Femur (tissue), 1 donor: ENCODE measurements at regions not wholly inside any gene's neighbourhood (a gene's known extent, or its start where the extent isn't known, plus 50 kb on each side); places are given as distances from the start of the nearest gene placed in this dataset.

Experiments
- DNase-seq: peaks from one replicate; pipeline ENCODE4 v3.0.0-alpha.2; 2017

GRCh38 chr4:101563126-101563525 lies 215.8 kb upstream of the PPP3CA start:
- no peak for DNase-seq

DNA sequence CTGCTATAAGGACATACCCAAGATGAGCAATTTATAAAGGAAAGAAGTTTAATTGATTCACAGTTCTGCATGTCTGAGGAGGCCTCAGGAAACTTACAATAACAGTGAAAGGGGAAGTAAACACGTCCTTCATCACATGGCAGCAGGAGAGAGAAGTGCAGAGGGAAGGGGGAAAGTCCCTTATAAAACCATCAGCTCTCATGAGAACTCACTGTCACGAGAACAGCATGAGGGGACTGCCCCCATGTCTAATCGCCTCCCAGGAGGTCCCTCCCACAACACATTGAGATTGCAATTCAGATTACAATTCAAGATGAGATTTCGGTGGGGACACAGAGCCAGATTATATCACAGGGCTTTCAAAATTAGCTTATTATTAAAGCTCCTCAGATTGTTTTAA lies 209.5 kb upstream of the PPP3CA start:
- DNase-seq: no peak

DNA sequence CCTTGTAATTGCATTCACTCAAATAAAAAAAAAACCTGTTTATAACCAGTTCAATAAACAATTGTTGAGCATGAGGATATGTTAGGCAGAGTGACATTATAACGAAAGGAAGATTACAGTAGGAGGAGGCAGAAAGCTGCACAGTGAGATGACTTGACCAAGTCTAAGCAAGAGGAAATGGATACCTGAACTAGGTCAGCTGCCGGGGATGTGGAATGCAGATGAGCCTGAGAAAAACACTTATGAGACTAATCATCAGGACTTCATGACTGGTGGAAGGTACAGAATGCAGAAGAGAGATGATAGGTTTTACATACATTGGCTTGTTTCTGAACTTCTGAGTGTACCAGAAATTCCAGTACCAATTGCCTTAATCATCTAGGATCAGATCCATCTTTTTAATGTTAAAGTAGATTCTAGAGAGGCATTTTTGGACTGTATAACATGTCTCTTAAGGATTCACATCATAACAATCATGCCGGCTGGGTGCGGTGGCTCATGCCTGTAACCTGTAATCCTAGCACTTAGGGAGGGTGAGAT lies 208.1 kb upstream of the PPP3CA start:
- no peak for DNase-seq

- DNase-seq: no peak
Observed at GRCh38 chr4:101540336-101540735, 193.0 kb upstream of the PPP3CA start.

DNA sequence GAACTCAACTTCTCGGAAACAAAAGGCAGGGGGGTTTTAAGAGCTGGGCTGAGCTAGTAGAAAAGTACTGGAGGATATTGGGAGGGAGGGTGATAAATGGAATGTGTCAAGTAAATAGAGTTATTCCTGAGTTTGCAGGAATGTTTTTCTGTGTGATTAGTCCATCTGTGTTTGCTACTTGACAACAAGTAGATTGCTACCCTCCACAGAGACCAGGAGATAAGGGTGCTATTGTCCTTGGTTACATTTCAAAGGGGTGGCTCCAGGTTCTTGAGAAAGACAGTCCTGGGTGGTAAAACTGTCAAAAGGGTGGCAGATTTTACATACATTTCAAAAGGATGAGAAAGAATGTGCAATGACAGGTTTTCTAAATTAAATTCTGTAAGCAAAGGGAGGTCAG lies 181.2 kb upstream of the PPP3CA start:
- no peak for DNase-seq

DNA sequence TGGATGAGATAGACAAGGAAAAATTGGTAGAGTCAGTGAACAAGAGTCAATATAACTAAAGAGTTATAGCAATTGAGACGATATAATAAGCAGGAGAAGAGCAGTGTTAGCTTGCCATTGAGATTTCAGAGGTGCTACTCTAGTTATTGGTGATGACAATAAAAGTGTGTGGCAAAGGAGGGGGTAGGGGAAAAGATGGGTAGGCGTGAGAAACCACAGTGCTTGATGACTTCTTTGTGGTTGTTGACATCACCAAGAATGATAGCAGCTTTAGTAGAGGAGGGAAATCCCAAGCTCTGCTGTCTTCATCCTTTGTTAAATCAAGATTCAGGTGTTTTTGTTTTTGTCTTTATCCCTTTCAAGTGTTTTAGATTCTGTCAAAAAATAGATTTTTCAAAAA lies 179.9 kb upstream of the PPP3CA start:
- DNase-seq: no peak

GRCh38 chr4:101515566-101515965 lies 168.2 kb upstream of the PPP3CA start:
- DNase-seq: no peak

DNA sequence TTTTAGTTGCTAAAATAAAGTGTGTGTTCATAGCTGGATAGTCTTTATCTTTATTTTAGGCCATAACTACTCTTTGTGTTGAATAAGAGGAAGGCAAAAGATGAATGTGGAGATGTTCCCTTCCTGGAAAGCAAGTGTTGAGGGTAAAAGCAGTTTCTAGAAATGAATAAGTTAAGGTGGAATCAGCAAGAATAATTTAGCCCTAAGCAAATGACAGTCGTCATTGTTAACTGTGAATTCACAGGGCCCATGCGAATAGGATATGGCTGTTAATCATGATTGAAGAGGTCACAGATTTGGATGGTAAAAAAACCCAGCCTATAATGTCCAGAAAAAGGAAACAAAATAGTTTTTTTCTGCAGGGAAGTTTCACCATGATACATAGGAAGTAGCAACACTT lies 167.8 kb upstream of the PPP3CA start:
- no peak for DNase-seq

GRCh38 chr4:101512416-101512815 lies 165.1 kb upstream of the PPP3CA start:
- no peak for DNase-seq

DNA sequence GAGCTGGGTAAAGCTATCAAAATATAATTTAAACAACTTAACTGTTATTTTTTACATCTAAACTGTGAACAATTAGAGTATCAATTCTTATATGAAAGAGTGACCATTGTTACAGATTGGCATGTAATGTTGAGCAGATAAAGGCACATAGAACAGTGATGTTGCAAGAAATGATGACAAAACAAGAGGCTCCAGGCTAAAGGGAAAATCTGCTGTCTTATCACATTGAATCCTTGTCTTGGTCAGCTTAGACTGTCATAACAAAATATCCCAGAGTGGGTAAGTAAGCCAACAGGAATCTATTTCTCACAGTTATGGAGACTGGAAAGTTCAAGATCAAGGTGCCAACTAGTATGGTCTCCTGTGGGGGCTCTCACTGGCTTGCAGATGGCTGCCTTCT lies 154.1 kb upstream of the PPP3CA start:
- no peak for DNase-seq

- no peak for DNase-seq
Observed at GRCh38 chr4:101500742-101501141, 153.4 kb upstream of the PPP3CA start.

DNA sequence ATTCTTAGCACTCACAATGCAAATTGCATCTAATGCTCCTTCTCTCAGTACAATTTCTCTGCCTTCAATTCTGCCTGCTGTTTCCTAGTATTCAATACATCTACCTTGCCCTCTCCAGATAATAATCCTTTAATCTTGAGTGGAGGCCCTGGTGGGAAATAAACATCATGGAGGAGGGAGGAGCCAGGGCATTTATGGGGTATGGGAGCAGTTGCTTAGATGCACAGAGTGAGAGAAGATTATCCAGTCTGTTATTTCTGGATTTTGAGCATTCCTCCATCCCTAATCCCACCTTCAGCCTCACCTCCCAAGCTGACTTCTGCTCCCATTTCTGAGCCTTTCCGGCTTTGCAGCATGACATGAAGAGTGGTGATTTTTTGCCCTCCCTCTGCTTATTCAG lies 127.9 kb upstream of the PPP3CA start:
- no peak for DNase-seq

- no peak for DNase-seq
Observed at GRCh38 chr4:101471201-101471600, 123.9 kb upstream of the PPP3CA start.

- no peak for DNase-seq
Observed at GRCh38 chr4:101464596-101464995, 117.3 kb upstream of the PPP3CA start.

DNA sequence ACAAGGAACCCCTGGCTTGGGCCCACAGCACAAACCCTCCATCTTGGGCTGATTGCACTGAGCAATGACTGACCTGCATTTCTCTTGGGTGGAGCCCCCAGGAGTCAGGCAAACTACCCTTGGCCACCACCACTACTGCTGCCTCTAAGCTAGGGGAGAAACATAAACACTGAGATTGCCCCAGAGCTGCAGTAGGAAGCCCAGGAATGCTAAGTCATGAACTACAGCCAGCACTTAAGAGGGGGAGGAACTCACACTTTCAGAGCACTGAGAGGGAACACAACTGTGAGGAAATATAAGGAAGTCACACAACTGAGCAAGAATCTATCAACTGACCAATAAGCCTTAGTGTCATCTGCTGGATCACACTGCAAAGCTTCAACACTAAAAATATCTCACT lies 111.6 kb upstream of the PPP3CA start:
- DNase-seq: no peak

DNA sequence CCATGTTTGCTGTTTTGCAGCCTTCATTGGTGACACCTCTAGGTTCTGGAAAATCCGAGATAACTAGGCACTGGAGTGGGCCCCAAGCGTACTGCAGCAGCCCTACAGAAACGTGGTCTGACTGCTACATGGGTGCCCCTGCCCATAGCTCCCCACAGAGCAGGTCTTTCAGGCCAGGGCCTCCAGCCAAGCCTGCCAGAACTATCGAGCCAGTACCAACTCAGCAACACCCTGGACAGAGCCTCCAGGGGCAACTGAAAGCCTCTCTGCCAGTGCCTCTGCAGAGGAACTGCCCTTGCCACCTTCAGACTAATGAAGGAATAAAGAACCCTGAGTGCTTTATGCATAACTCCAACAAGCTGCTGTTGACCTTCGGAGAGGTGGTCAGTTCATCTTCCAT lies 111.1 kb upstream of the PPP3CA start:
- no peak for DNase-seq

DNA sequence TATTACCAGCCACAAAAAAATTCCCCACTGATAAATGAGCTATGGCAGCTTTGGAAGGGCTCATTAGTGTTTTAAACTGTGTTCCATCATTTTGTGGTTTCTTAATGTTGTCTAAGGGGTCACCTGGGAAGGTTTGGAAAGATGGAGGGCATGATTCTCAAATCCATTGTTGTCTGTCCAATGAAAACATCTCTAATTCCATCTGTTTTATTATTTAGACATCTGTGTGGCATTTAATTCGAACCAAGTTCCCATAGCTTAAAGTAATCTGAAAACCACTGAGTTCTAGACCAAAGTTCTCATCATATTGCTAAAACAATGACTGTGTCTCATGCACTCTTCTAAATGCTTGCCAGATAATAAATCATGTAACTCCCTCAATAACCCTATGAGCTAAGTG lies 103.8 kb upstream of the PPP3CA start:
- DNase-seq: no peak

DNA sequence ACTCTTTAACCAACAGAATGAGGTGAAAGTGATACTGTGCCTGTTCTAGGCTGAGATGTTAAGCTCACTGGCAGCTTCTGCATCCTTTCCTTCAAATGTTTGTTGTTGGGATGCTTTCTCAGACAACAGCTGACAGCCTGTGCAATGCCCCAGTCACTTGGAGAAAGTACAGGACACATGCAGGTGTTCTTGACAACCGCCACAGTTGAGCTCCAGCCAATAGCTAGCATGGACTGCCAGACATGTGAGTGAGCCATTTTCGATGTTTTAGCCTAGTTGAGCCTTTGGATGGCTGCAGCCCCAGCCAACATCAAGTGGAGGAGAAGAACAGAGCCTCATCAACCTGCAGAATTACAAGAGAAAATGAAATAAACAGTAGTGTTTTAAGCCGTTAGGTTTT lies 94.1 kb upstream of the PPP3CA start:
- no peak for DNase-seq

- no peak for DNase-seq
Observed at GRCh38 chr4:101439926-101440325, 92.6 kb upstream of the PPP3CA start.

- DNase-seq: no peak
Observed at GRCh38 chr4:101421386-101421785, 74.1 kb upstream of the PPP3CA start.

DNA sequence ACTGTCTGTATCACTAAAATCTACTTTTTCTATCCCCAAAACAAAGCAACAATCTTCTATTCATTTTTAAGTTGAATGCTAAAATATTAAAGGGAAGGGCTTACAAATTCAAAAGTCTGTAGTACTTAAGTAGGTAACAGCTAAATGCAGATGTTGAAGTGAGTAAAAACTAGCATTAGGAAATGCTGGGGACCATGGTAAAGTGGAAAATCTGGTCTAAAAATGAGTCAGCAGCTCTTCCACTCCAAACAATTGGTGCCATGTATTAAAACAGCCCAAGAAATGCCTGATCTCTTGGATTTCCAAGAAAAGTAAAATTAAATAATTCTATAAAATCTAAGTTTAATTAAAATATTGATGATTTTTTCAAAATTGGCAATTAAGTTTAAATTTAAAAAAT lies 73.3 kb upstream of the PPP3CA start:
- DNase-seq: no peak

- DNase-seq: no peak
Observed at GRCh38 chr4:101419336-101420135, 72.2 kb upstream of the PPP3CA start.

DNA sequence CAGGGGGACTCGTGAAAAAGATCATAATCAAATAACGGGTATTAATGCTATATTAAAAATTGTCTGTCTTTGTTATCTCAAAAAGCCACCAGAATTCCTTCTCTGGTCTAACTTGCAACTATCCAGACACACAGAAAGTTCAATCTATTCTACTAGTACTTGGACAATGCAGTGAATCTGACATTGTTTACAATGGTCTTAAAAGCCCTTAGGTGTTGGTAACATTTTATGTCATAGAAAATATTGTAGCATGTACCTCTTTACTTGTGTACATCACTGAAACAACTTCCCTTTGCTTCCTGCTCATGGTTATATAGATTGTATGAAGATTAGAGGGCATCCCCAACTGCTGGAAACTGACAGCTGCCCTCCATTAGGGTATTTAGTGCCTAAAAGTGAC lies 71.1 kb upstream of the PPP3CA start:
- DNase-seq: no peak

DNA sequence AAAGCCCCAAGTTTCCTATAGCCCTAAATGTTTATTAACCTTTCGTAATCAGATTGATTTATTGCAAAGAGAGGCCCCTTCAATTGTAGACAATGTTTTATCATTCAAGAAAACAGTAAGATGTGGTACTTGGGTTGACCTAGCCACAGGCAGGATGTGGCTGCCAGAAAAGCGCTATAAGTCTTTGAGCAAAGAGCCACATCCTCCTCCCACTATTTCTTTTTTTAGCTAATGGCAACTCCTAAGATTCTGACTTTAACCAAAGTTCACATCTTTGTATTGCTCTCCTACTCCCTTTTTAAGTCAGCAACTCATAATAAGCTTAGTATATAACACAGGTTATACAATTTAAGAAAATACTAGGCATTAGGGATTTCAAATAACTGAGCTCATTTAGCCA lies 70.7 kb upstream of the PPP3CA start:
- peak; percentile 31 for DNase-seq

GRCh38 chr4:101417046-101417445 lies 69.7 kb upstream of the PPP3CA start:
- no peak for DNase-seq
